GM10248 (cell line): ENCODE measurements at regions not wholly inside any gene's neighbourhood (a gene's known extent, or its start where the extent isn't known, plus 50 kb on each side); places are given as distances from the start of the nearest gene placed in this dataset.

ENCODE experiments used
- CTCF ChIA-PET: fragments of 300-600 bp; sonication (Branson Sonifier 250); formaldehyde crosslinking; extraction: SDS; loops from one replicate; lab custom pipeline; 2021; ENCODE audit warnings: antibody characterized with exemption; lab: Yijun Ruan, JAX
- POLR2A ChIA-PET: fragments of 350-650 bp; sonication (Branson Sonifier 250); formaldehyde crosslinking; extraction: SDS; loops from one replicate; lab custom pipeline; 2020; ENCODE audit warnings: antibody characterized with exemption; lab: Yijun Ruan, JAX
- DNase-seq: peaks from one replicate; pipeline ENCODE4 v3.0.0; 2012; ENCODE audit errors: extremely low spot score
- CTCF ChIP-seq: IDR thresholded peaks from 2 replicates; pipeline ENCODE4 v1.5.1; 2012; ENCODE audit warnings: mild to moderate bottlenecking, low read depth; ENCODE audit errors: extremely low read depth, missing control alignments, control extremely low read depth

DNA sequence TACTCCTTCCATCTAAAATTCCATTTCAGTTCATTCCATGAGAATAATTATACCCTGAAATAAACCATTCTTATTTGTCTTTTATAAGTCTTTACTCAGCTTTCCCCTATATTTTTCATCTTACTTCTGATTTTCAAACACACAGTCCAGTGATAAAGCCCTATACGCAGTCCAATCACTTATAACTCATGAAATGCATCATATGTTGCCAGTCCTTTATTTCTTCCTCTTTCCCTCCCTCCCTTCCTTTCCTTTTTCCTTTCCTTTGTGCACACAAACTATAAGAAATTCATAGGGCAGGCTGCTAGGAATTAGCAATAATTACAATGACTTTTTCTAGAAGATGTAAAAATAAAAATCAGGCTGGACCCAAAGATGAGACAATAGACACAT, 58.8 kb upstream of the RPS23 start:
- ChIA-PET POLR2A (no interaction called here), CTCF (interaction anchor here (1.5 to 3.2 kb wide), 2 partner anchors 11 to 15 kb away, joined by 3 to 19 read pairs; no protein-coding TSS in a partner anchor)
- no peak for TF ChIP-seq CTCF
- DNase-seq: no peak

GRCh38 chr5:82336226-82336958, 58.2 kb upstream of the RPS23 start:
- no peak for DNase-seq
- POLR2A ChIA-PET: no interaction called here
- TF ChIP-seq CTCF: no peak
- CTCF ChIA-PET: interaction anchor here (1.5 to 3.2 kb wide), 2 partner anchors 10 to 16 kb away, joined by 3 to 19 read pairs; no protein-coding TSS in a partner anchor

- CTCF ChIA-PET: interaction anchor here (1.5 to 3.2 kb wide), 3 partner anchors 9 to 16 kb away, joined by 3 to 19 read pairs (median 3); no protein-coding TSS in a partner anchor
- TF ChIP-seq CTCF: no peak
- no peak for DNase-seq
- POLR2A ChIA-PET: no interaction called here
Measured at GRCh38 chr5:82335806-82336205, 57.7 kb upstream of the RPS23 start.

DNA sequence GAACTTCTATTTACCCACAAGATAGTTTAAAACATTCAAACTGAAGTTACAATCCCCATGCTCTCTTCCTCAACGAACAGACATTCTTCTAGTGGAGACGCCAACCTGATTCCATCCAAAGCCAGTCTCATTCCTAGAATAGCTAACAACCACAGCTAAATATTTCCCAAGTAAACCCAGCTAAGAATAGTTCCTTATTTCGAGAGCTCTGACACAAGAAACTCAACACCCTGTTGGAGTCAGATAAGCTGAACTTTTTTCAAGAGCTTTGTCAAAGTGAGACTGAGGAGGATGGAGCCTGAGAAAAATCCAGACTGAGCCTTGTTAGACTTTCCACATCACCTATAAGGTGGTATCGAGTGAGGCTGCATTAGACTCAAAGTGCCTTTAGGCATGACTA, 56.7 kb upstream of the RPS23 start:
- no peak for TF ChIP-seq CTCF
- ChIA-PET CTCF (interaction anchor here (1.5 to 3.2 kb wide), 3 partner anchors 10 to 17 kb away, joined by 3 to 19 read pairs (median 5); no protein-coding TSS in a partner anchor), POLR2A (no interaction called here)
- DNase-seq: no peak

- no peak for DNase-seq
- CTCF ChIA-PET: interaction anchor here (1.5 to 3.2 kb wide), 3 partner anchors 10 to 18 kb away, joined by 3 to 19 read pairs (median 5); no protein-coding TSS in a partner anchor
- TF ChIP-seq CTCF: no peak
- POLR2A ChIA-PET: no interaction called here
Measured at GRCh38 chr5:82334085-82334692, 56.0 kb upstream of the RPS23 start.

DNA sequence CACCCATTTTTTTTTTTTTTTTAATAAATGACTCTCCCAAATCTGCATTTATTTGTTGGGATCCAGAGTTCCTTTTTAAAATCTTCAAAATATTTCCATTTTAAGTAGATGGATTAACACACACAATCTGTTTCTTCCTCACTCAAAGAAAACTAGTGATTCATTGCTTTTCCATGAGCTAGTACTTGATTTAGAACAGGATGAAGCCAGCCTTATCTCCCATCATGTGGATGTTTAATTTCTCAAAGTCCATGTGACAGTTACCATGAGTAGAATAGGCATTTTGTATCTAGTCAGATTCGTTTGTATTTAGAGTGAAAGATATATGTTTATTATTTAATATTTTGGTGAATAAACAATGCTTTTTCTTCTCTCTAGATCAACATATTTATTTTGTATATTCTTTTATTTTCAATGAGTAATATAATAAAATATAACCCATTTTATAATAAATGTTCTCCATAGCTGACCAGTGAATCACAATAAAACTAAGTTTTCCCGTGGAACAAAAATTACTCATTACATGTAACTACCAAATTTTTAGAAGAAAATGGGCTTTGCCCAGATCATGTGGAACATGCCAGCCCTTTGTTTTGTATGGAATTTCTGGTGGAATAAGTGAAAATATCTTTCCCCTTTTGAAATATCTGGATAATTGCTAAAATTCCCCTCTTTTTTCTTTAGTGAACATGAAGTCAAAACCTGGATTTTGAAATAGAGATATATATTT, 54.9 kb upstream of the RPS23 start:
- CTCF ChIA-PET: interaction anchor here (1.5 kb wide), 1 partner anchor 14 kb away, joined by 5 read pairs; no protein-coding TSS in a partner anchor
- POLR2A ChIA-PET: no interaction called here

More for the DNA sequence above, 54.9 kb upstream of the RPS23 start:
- no peak for TF ChIP-seq CTCF
- DNase-seq: no peak
